Mucosa of gallbladder (tissue), 1 donor: ENCODE measurements at regions not wholly inside any gene's neighbourhood (a gene's known extent, or its start where the extent isn't known, plus 50 kb on each side); places are given as distances from the start of the nearest gene placed in this dataset.
A peak's percentile ranks its signal among the peaks of the same experiment; 100 is the strongest.

ENCODE experiments used
- DNase-seq: peaks from one replicate; pipeline ENCODE4 v3.0.0-alpha.2; 2020; ENCODE audit warnings: low spot score
- donor health status: DM: no; HTN: no; CAD: no.

DNA sequence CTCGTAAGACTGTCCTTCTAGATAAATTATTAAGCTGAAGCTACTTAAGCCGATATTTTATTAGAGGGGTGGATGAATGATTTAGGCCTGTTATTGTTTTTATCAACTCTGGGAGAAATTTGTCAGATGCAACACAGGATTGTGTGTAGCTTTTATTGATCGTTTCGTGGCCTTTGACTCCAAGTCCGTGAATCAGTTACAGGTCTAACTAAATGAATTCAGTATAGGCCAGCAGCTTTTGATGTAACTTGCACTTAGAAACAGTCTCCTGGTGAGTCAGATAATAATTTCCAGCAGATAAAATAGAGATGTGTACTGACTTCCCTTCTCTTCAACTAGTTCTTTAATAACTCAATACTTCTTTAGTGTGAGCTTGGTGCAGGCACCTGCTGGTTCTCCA is 341.7 kb upstream of the SMIM30 start:
- peak; percentile 80 for DNase-seq

DNA sequence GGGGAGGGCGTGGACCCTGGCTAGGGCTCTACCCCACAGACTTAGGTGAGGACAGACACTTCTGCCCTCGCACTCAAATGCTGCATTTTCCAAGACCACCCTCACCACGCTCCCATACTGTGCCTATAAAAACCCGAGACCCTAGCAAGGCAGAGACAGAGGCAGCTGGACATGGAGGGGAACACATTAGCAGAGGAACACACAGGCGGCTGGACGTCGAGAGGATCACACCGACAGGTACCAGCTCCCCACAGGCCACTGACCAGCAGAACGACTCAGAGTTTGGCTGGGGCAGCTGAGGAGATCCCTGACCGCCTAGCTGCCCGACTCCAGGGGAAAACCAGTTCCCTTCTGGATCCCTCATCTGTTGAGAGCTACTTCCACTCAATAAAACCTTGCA is 338.2 kb upstream of the SMIM30 start:
- no peak for DNase-seq

DNA sequence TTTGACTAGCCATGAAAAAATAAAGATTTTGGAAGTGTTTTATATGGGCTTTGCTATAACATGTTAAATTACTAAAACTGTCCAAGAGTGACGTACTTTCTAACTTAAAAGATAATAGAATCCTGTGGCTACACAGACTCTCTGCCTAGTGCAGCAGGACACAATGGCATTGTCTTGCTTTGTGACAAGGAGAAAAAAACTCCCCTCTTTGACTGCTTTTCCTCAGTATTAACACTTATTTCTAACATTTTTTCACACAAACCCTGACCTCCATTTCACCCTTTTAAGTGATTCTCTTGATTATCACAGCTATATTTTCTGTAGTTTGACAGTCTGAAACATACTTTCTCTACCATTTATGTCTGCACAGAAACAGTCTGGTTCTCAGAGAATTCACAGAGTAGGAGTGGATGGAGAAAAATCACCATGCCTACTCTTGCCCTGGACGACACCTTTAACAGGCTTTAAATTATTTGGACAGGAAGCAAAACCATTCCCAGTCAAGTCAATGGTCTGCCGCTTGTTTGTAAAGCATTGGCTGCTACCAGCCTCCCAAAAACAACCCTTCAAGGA is 336.3 kb upstream of the SMIM30 start:
- DNase-seq: no peak

DNA sequence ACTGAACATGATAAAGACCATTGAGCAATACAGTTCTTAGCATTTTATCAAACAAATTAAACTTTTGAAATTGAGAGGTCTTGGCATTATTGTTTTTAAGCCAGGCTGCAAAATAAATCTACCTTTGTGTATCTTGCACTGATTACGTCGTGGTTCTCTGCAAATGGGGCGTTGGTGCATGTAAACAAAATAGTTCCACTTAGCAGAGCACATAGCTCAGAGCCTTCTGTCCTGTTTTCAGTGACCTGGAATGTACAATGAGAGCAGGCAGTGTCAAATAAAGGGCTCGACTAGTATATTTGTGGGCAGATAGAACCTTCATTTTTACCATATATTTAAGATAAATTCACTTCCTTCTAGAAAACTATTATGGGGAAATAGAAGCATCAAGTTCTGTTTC is 333.9 kb upstream of the SMIM30 start:
- peak; percentile 40 for DNase-seq

DNA sequence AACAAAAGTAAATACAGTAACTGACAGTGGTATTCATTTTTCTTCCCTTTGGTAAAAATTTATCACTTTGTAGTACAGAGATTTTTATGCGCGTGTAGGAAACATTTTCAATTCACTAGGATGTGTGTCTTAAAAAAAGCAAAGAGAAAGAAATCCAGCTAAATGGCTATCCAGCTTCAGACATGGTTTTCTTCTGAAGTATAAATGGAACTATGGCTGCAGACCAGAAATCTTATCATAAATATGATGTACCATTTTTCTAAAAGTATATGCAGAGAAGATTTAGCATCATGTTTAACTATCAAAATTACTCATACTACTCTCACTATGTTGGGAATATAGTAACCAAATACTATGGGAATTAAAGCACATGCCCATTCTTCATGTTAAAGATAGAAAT is 328.4 kb upstream of the SMIM30 start:
- no peak for DNase-seq

DNA sequence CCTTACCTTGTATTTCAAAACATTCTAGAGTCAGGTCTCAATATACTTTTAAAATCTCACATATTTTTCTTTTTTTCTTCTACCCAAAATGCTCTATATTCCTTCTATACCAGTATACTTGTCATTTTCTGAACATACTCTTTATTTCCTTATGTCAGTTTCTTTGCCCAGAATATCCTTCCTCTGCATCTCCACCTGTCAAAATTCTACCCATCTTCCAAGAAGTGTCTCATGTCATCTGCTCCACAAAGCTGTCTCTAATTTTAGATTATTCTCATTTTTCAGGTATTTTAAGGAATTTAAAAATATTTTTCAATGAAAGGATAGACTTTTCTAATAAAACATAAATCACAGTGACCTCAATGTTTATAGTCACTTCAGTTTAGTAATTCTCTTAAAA is 328.0 kb upstream of the SMIM30 start:
- DNase-seq: no peak

DNA sequence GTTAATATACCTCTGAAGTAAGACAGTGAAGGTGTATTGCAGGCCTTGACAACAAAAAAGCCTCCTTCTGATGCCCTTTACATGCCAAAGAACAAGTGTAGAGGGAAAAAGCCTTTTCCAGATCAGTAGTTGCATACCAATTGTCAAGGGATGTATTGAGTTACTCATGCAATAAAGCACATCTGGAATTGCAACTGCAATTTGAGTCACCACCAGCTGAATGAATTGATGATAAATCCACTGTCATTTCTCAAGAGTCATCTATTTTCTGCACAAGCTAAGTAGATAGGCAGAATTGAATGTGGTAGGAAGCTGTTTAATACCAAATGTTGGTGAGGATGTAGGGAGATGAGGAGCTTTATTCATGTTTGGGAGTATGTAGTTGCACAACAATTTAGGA is 325.9 kb upstream of the SMIM30 start:
- DNase-seq: no peak

DNA sequence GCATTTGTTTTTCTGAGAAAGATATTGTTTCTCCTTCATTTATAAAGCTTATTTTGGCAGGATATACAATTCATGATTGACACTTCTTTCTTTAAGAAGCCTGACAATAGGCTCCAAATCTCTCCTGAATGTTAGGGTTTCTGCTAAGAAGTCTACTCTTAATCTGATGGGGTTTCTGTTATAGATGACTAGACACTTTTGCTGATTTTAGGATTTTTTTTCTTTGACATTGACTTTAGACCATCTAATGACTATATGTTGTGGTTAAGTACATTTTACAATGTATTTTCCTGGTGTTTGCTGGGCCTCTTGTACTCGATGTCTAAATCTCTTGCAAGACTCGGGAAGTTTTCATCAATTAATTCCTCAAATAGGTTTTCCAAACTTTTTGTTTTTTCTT is 321.8 kb upstream of the SMIM30 start:
- DNase-seq: no peak

- no peak for DNase-seq
Measured at GRCh38 chr7:113431406-113431805, 313.1 kb upstream of the SMIM30 start.

- no peak for DNase-seq
Measured at GRCh38 chr7:113424185-113424817, 305.9 kb upstream of the SMIM30 start.

- DNase-seq: peak; percentile 88
Measured at GRCh38 chr7:113421696-113422330, 303.5 kb upstream of the SMIM30 start.

- no peak for DNase-seq
Measured at GRCh38 chr7:113414401-113415035, 296.2 kb upstream of the SMIM30 start.

GRCh38 chr7:113412410-113412809 is 294.1 kb upstream of the SMIM30 start:
- no peak for DNase-seq

DNA sequence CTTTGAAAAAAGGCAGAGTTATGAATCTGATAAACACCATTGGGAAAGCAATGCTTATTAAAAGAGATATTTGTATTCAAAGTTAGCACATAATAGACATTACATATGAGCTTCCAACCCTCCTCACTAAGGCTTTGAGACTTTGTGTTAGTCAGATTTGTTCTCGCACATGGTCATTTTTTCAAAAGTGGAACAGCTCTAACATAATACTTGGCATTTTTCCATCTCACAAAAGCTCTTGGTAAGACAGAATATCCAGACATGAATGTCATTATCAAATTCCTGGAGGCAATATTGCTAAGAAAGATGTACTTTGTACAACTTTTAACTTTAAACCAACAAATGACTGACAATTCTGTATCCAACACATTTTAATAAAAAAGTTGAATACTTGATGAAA is 292.4 kb upstream of the SMIM30 start:
- no peak for DNase-seq

- no peak for DNase-seq
Measured at GRCh38 chr7:113408999-113409398, 290.6 kb upstream of the SMIM30 start.

GRCh38 chr7:113405296-113406056 is 287.1 kb upstream of the SMIM30 start:
- DNase-seq: no peak

DNA sequence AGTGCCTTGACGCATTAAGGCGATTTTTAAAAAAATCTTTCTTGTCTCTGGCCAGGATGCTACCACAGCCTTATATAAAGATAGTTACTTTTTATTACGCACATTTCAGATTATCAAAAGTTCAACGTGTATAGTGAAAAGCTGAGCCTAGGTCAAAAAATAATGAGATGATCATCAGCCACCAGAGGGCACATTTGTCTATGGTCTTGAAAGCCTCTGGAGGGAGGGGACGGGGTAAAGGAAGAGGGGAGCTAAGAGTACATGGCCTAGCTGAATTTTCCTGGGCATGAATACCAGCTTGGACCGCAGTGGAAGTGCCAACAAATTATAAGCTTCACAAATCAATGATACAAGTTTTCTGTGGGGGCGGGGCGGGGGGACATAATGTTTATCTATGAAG is 285.9 kb upstream of the SMIM30 start:
- DNase-seq: no peak

GRCh38 chr7:113402482-113402881 is 284.1 kb upstream of the SMIM30 start:
- DNase-seq: no peak

GRCh38 chr7:113402005-113402404 is 283.7 kb upstream of the SMIM30 start:
- DNase-seq: no peak

GRCh38 chr7:113394856-113395255 is 276.5 kb upstream of the SMIM30 start:
- DNase-seq: no peak

GRCh38 chr7:113392841-113393540 is 274.6 kb upstream of the SMIM30 start:
- DNase-seq: no peak

- DNase-seq: no peak
Measured at GRCh38 chr7:113392421-113392820, 274.1 kb upstream of the SMIM30 start.
